WTC11 (cell line): ENCODE measurements at regions not wholly inside any gene's neighbourhood (a gene's known extent, or its start where the extent isn't known, plus 50 kb on each side); places are given as distances from the start of the nearest gene placed in this dataset.

ENCODE experiments used
- ATAC-seq: fragments of 200-7000 bp; cut with Tn5 transposase; 2 replicates; pipeline ENCODE4 v1.10.0; 2021; ENCODE audit warnings: mild to moderate bottlenecking, moderate library complexity
- CTCF ChIA-PET: fragments of 300-600 bp; sonication (Branson Sonifier 250); formaldehyde crosslinking; loops from one replicate; lab custom pipeline; 2021; ENCODE audit warnings: antibody characterized with exemption; lab: Charles Lee
- POLR2A ChIA-PET: fragments of 350-600 bp; sonication (Branson Sonifier 250); formaldehyde crosslinking; loops from one replicate; lab custom pipeline; 2021; ENCODE audit warnings: antibody characterized with exemption; lab: Charles Lee
- DNase-seq: peaks from one replicate; pipeline ENCODE4 v3.0.0; 2021; ENCODE audit warnings: low spot score
- H3K27ac Mint-ChIP-seq: 2 replicates; pipeline ENCODE4 v1.8.0; 2021; ENCODE audit warnings: mixed read lengths
- H3K27me3 Mint-ChIP-seq: 2 replicates; pipeline ENCODE4 v1.8.0; 2021; ENCODE audit warnings: low read depth, mild to moderate bottlenecking, moderate library complexity, mixed read lengths
- H3K36me3 Mint-ChIP-seq: 2 replicates; pipeline ENCODE4 v1.8.0; 2021; ENCODE audit warnings: mixed read lengths
- H3K4me1 Mint-ChIP-seq: 2 replicates; pipeline ENCODE4 v1.8.0; 2022; ENCODE audit warnings: mixed read lengths
- H3K4me3 Mint-ChIP-seq: 2 replicates; pipeline ENCODE4 v1.8.0; 2021; ENCODE audit warnings: mild to moderate bottlenecking, moderate library complexity, mixed read lengths
- H3K9me3 Mint-ChIP-seq: 2 replicates; pipeline ENCODE4 v1.8.0; 2021; ENCODE audit warnings: mixed read lengths
- ATF2 ChIP-seq: sonication (generic); formaldehyde crosslinking; IDR thresholded peaks from 2 replicates; pipeline ENCODE4 v1.8.1; 2022; ENCODE audit warnings: low read depth, missing genetic modification reagents, borderline replicate concordance
- ATF6 ChIP-seq: sonication (generic); formaldehyde crosslinking; IDR thresholded peaks from 2 replicates; pipeline ENCODE4 v1.8.1; 2023; ENCODE audit warnings: mild to moderate bottlenecking, missing genetic modification reagents
- CDX4 ChIP-seq: fragments of 250-450 bp; sonication (Bioruptor Pico); IDR thresholded peaks from 2 replicates; pipeline ENCODE4 v1.9.0; 2021; ENCODE audit warnings: moderate library complexity, mild to moderate bottlenecking, inconsistent platforms, borderline replicate concordance
- CTCF ChIP-seq: fragments of 200-600 bp; IDR thresholded peaks from 2 replicates; pipeline ENCODE4 v1.8.0; 2022; ENCODE audit warnings: antibody characterized with exemption
- E2F5 ChIP-seq: sonication (generic); formaldehyde crosslinking; IDR thresholded peaks from 2 replicates; pipeline ENCODE4 v1.8.1; 2022; ENCODE audit warnings: mild to moderate bottlenecking, moderate library complexity, missing genetic modification reagents
- EMX1 ChIP-seq: fragments of 250-450 bp; sonication (Bioruptor Pico); IDR thresholded peaks from 2 replicates; pipeline ENCODE4 v1.8.0; 2021; ENCODE audit warnings: mild to moderate bottlenecking
- GABPB1 ChIP-seq: sonication (generic); formaldehyde crosslinking; IDR thresholded peaks from 2 replicates; pipeline ENCODE4 v1.8.1; 2023; ENCODE audit warnings: mild to moderate bottlenecking, missing genetic modification reagents
- IRF2 ChIP-seq: sonication (generic); formaldehyde crosslinking; IDR thresholded peaks from 2 replicates; pipeline ENCODE4 v1.8.0; 2022; ENCODE audit warnings: low read depth, missing genetic modification reagents, borderline replicate concordance
- KAT7 ChIP-seq: sonication (generic); formaldehyde crosslinking; IDR thresholded peaks from 2 replicates; pipeline ENCODE4 v1.8.1; 2023; ENCODE audit warnings: missing genetic modification reagents, mild to moderate bottlenecking, borderline replicate concordance
- NFATC4 ChIP-seq: fragments of 250-450 bp; sonication (Bioruptor Pico); IDR thresholded peaks from 2 replicates; pipeline ENCODE4 v1.9.0; 2021; ENCODE audit warnings: mild to moderate bottlenecking
- NFE2L1 ChIP-seq: sonication (generic); formaldehyde crosslinking; IDR thresholded peaks from 2 replicates; pipeline ENCODE4 v1.8.1; 2023; ENCODE audit warnings: missing genetic modification reagents
- NFYB ChIP-seq: sonication (generic); formaldehyde crosslinking; conservative IDR thresholded peaks from 2 replicates; pipeline ENCODE4 v1.8.0; 2022; ENCODE audit warnings: low read depth, missing genetic modification reagents
- OVOL2 ChIP-seq: fragments of 250-450 bp; sonication (Bioruptor Pico); IDR thresholded peaks from 2 replicates; pipeline ENCODE4 v1.9.0; 2021; ENCODE audit warnings: mild to moderate bottlenecking, borderline replicate concordance
- PRDM15 ChIP-seq: sonication (generic); formaldehyde crosslinking; IDR thresholded peaks from 2 replicates; pipeline ENCODE4 v1.8.0; 2022; ENCODE audit warnings: missing genetic modification reagents
- SOX15 ChIP-seq: fragments of 250-450 bp; sonication (Bioruptor Pico); IDR thresholded peaks from 2 replicates; pipeline ENCODE4 v1.9.0; 2021; ENCODE audit warnings: mild to moderate bottlenecking
- SP1 ChIP-seq: sonication (generic); formaldehyde crosslinking; conservative IDR thresholded peaks from 2 replicates; pipeline ENCODE4 v1.8.1; 2022; ENCODE audit warnings: missing genetic modification reagents
- ZMAT4 ChIP-seq: fragments of 250-450 bp; sonication (Bioruptor Pico); IDR thresholded peaks from 2 replicates; pipeline ENCODE4 v1.9.0; 2021; ENCODE audit warnings: mild to moderate bottlenecking
- ZNF138 ChIP-seq: sonication (generic); formaldehyde crosslinking; conservative IDR thresholded peaks from 2 replicates; pipeline ENCODE4 v1.8.1; 2022; ENCODE audit warnings: mild to moderate bottlenecking, moderate library complexity, missing genetic modification reagents
- ZNF423 ChIP-seq: fragments of 250-450 bp; sonication (Bioruptor Pico); IDR thresholded peaks from 2 replicates; pipeline ENCODE4 v2.1.2; 2022; ENCODE audit warnings: mild to moderate bottlenecking, moderate library complexity
- ZNF532 ChIP-seq: fragments of 250-450 bp; sonication (Bioruptor Pico); IDR thresholded peaks from 2 replicates; pipeline ENCODE4 v1.9.0; 2021; ENCODE audit warnings: mild to moderate bottlenecking, borderline replicate concordance

- DNase-seq (no peak), ATAC-seq (no peak)
- H3K9me3 Mint-ChIP-seq: peaks cover 9% of the 10 kb centered on the region
- no peak overlapping the region for H3K27ac Mint-ChIP-seq
- H3K36me3 Mint-ChIP-seq: no peaks in the 10 kb centered on the region
- no peaks in the 10 kb centered on the region for H3K4me1 Mint-ChIP-seq
- CTCF ChIA-PET: no interaction called here
- POLR2A ChIA-PET: no interaction called here
- H3K4me3 Mint-ChIP-seq: no peak overlapping the region
- peaks cover 3% of the 10 kb centered on the region; the same call in 1 of the 2 replicates for H3K27me3 Mint-ChIP-seq
- TF ChIP-seq SP1 (CRISPR knock-in tag) (no peak), ZNF532 (CRISPR knock-in tag) (no peak), ZNF138 (CRISPR knock-in tag) (no peak), GABPB1 (no peak), SOX15 (CRISPR knock-in tag) (no peak), KAT7 (CRISPR knock-in tag) (no peak), CDX4 (CRISPR knock-in tag) (no peak), OVOL2 (CRISPR knock-in tag) (no peak), CTCF (no peak), ATF2 (CRISPR knock-in tag) (no peak), ZMAT4 (CRISPR knock-in tag) (no peak), NFYB (no peak), ZNF423 (CRISPR knock-in tag) (no peak), PRDM15 (CRISPR knock-in tag) (no peak), EMX1 (CRISPR knock-in tag) (no peak), IRF2 (no peak), ATF6 (no peak), NFATC4 (no peak), E2F5 (no peak), NFE2L1 (CRISPR knock-in tag) (no peak)
Measured at GRCh38 chr11:130700092-130700491, 216.2 kb downstream of the SNX19 start.
